Endothelial cell of umbilical vein (primary cell): ENCODE measurements at regions not wholly inside any gene's neighbourhood (a gene's known extent, or its start where the extent isn't known, plus 50 kb on each side); places are given as distances from the start of the nearest gene placed in this dataset.

Experiments
- BruUV-seq: library from RNA; stranded (reverse); fragments of 400-500 nt; replicated peaks from 2 replicates; lab custom pipeline; 2021; lab: Mats Ljungman, UMichigan
- CTCF ChIA-PET: fragments of 300-600, 350-600 bp; sonication (Branson Sonifier 250); formaldehyde crosslinking; loops from one replicate; lab custom pipeline; 2021; ENCODE audit warnings: antibody characterized with exemption, inconsistent platforms; lab: Charles Lee
- POLR2A ChIA-PET: fragments of 300-600, 350-600 bp; sonication (Branson Sonifier 250); formaldehyde crosslinking; loops from one replicate; lab custom pipeline; 2021; ENCODE audit warnings: antibody characterized with exemption, inconsistent platforms; lab: Charles Lee
- DNase-seq: peaks from one replicate; pipeline ENCODE4 v3.0.0-alpha.2; 2011; ENCODE audit warnings: low read depth, low spot score
- FAIRE-seq: peaks from 2 replicates; lab custom pipeline; 2011; peaks lifted over from hg19 to GRCh38; lab: Jason Lieb, UNC
- H2AFZ ChIP-seq: 2 replicates; pipeline ENCODE4 v1.6.0; 2012; ENCODE audit warnings: low read depth, low read length, control low read depth, inconsistent platforms
- H3K27ac ChIP-seq: 2 replicates; pipeline ENCODE4 v1.5.1; 2011; ENCODE audit warnings: low read depth, mild to moderate bottlenecking, control low read depth, low read length, moderate library complexity; ENCODE audit not compliant: insufficient read depth
- H3K27me3 ChIP-seq, 2 experiments: 2 replicates each; pipeline versions ENCODE4 v1.6.0 to v1.6.1; 2011; ENCODE audit warnings: low read length in 2 of 2, mixed read lengths in 1 of 2; ENCODE audit not compliant: control insufficient read depth in 2 of 2, insufficient read depth in 2 of 2
- H3K36me3 ChIP-seq, 2 experiments: 2 replicates in 1 of 2; 3 replicates in 1 of 2; pipeline ENCODE4 v1.5.1; 2011; ENCODE audit warnings: low read length in 2 of 2, mild to moderate bottlenecking in 1 of 2, moderate library complexity in 1 of 2; ENCODE audit not compliant: control insufficient read depth in 2 of 2, insufficient read depth in 2 of 2; ENCODE audit errors: extremely low read depth in 1 of 2
- H3K4me1 ChIP-seq: 3 replicates; pipeline ENCODE4 v1.5.1; 2011; ENCODE audit warnings: mild to moderate bottlenecking, low read length; ENCODE audit not compliant: control insufficient read depth, insufficient read depth; ENCODE audit errors: extremely low read depth
- H3K4me2 ChIP-seq: 2 replicates; pipeline ENCODE4 v1.6.1; 2011; ENCODE audit warnings: low read length, control low read depth, mixed read lengths; ENCODE audit not compliant: insufficient read depth
- H3K4me3 ChIP-seq, 3 experiments: fragments of 200-600 bp in 1 of 3; sonication (generic), shearing (Covaris generic) in 1 of 3; replicated peaks in 1 of 3; 2 replicates each; pipeline ENCODE4 v1.5.1; 2011 to 2016; ENCODE audit warnings: control low read depth in 3 of 3, low read length in 3 of 3, mild to moderate bottlenecking in 2 of 3, inconsistent platforms in 1 of 3, low read depth in 1 of 3, moderate library complexity in 1 of 3; ENCODE audit not compliant: insufficient read depth in 1 of 3
- H3K79me2 ChIP-seq: 2 replicates; pipeline ENCODE4 v1.6.0; 2012; ENCODE audit warnings: low read length, inconsistent platforms; ENCODE audit not compliant: control insufficient read depth, insufficient read depth
- H3K9ac ChIP-seq: replicated peaks from 2 replicates; pipeline ENCODE3; 2011; ENCODE audit warnings: low read length, control low read depth; ENCODE audit not compliant: insufficient read depth; ENCODE audit errors: extremely low read depth
- H3K9me1 ChIP-seq: replicated peaks from 3 replicates; pipeline ENCODE4 v1.6.0; 2011; ENCODE audit warnings: mild to moderate bottlenecking, low read length; ENCODE audit not compliant: control insufficient read depth, insufficient read depth; ENCODE audit errors: extremely low read depth
- H3K9me3 ChIP-seq: replicated peaks from 2 replicates; pipeline ENCODE4 v1.5.1; 2012; ENCODE audit warnings: low read length, inconsistent platforms; ENCODE audit not compliant: control insufficient read depth, insufficient read depth
- H4K20me1 ChIP-seq: replicated peaks from 2 replicates; pipeline ENCODE3; 2011; ENCODE audit warnings: mild to moderate bottlenecking, low read length; ENCODE audit not compliant: control insufficient read depth, insufficient read depth; ENCODE audit errors: extremely low read depth
- EZH2 ChIP-seq: IDR thresholded peaks from 2 replicates; pipeline ENCODE4 v1.6.1; 2012; ENCODE audit warnings: borderline replicate concordance, low read depth, mild to moderate bottlenecking, moderate library complexity, low read length, inconsistent platforms; ENCODE audit not compliant: severe bottlenecking
- FOS ChIP-seq: IDR thresholded peaks from 2 replicates; pipeline ENCODE4 v1.6.1; 2011; ENCODE audit warnings: mild to moderate bottlenecking, low read length, moderate library complexity, borderline replicate concordance; ENCODE audit not compliant: insufficient read depth
- GATA2 ChIP-seq: IDR thresholded peaks from 2 replicates; pipeline ENCODE4 v1.7.0; 2011; ENCODE audit warnings: low read depth, mild to moderate bottlenecking, moderate library complexity, mixed read lengths, low read length; ENCODE audit not compliant: insufficient read length, insufficient read depth
- JUN ChIP-seq: IDR thresholded peaks from 2 replicates; pipeline ENCODE4 v1.6.1; 2011; ENCODE audit warnings: borderline replicate concordance, low read depth; ENCODE audit not compliant: insufficient read length, insufficient read depth
- MYC ChIP-seq: IDR thresholded peaks from one replicate; pipeline ENCODE4 v1.6.1; 2011; ENCODE audit warnings: mild to moderate bottlenecking, low read depth, low read length
- POLR2A ChIP-seq: IDR thresholded peaks from 2 replicates; pipeline ENCODE4 v1.6.1; 2012; ENCODE audit warnings: low read depth, mild to moderate bottlenecking, control low read depth, low read length
- POLR2AphosphoS5 ChIP-seq: IDR thresholded peaks from 2 replicates; pipeline ENCODE4 v1.6.1; 2012; ENCODE audit warnings: low read depth, mild to moderate bottlenecking, control low read depth, low read length, moderate library complexity; ENCODE audit not compliant: insufficient read depth
- dilution Hi-C: fragments of 300-500 bp; cut with MboI; formaldehyde crosslinking; loops from one replicate; pipeline ENCODE4 v1.15.0; 2019; ENCODE audit warnings: low sequenced_read_pairs; ENCODE audit not compliant: extremely low pct_ligation_motif_present
- intact Hi-C: fragments of 100-400 bp; cut with micrococcal nuclease; formaldehyde crosslinking; loops from one replicate; pipeline ENCODE4 v1.10.0; 2022
- TF ChIP-seq, protein P1 (sequence below): IDR thresholded peaks from 2 replicates; pipeline ENCODE4 v1.6.1; 2011; ENCODE audit not compliant: insufficient read depth, insufficient read length
- TF ChIP-seq, protein P2 (sequence below), 2 donors: IDR thresholded peaks; 1 replicate in 1 of 2; 2 replicates in 1 of 2; pipeline ENCODE4 v1.5.1; 2011; ENCODE audit warnings: low read length in 2 of 2, mild to moderate bottlenecking in 2 of 2, moderate library complexity in 2 of 2, control low read depth in 1 of 2, inconsistent platforms in 1 of 2, low read depth in 1 of 2; ENCODE audit not compliant: insufficient read depth in 1 of 2; ENCODE audit errors: extremely low read depth in 1 of 2

GRCh38 chr22:48256041-48256739 is 1493.7 kb downstream of the TBC1D22A start:
- H3K4me3 ChIP-seq, result no peak overlapping the region

More at GRCh38 chr22:48256041-48256739, 1493.7 kb downstream of the TBC1D22A start:
- H3K9me1 ChIP-seq, result no peaks in the 10 kb centered on the region
- DNase-seq, result no peak
- dilution Hi-C loops, result no loop called here
- no peak overlapping the region for H3K9ac ChIP-seq
- BruUV-seq, result no TSS peak
- TF ChIP-seq, protein P1, sequence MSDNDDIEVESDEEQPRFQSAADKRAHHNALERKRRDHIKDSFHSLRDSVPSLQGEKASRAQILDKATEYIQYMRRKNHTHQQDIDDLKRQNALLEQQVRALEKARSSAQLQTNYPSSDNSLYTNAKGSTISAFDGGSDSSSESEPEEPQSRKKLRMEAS, result no peak
- TF ChIP-seq, protein P2, sequence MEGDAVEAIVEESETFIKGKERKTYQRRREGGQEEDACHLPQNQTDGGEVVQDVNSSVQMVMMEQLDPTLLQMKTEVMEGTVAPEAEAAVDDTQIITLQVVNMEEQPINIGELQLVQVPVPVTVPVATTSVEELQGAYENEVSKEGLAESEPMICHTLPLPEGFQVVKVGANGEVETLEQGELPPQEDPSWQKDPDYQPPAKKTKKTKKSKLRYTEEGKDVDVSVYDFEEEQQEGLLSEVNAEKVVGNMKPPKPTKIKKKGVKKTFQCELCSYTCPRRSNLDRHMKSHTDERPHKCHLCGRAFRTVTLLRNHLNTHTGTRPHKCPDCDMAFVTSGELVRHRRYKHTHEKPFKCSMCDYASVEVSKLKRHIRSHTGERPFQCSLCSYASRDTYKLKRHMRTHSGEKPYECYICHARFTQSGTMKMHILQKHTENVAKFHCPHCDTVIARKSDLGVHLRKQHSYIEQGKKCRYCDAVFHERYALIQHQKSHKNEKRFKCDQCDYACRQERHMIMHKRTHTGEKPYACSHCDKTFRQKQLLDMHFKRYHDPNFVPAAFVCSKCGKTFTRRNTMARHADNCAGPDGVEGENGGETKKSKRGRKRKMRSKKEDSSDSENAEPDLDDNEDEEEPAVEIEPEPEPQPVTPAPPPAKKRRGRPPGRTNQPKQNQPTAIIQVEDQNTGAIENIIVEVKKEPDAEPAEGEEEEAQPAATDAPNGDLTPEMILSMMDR (IDR thresholded peaks at IDR 0.05; ENCODE audit: extremely low read depth in 1 of 2, insufficient read depth in 1 of 2, low read depth in 1 of 2, low read length in 2 of 2), result no peak
- TF ChIP-seq FOS (no peak), MYC (no peak), POLR2A (no peak), GATA2 (no peak), JUN (no peak), EZH2 (no peak), POLR2AphosphoS5 (no peak)
- H3K4me2 ChIP-seq, result no peak overlapping the region
- H3K79me2 ChIP-seq, result no peaks in the 10 kb centered on the region
- H3K4me1 ChIP-seq, result no peaks in the 10 kb centered on the region
- no peaks in the 10 kb centered on the region for H3K27me3 ChIP-seq
- no peak overlapping the region for H3K27ac ChIP-seq
- intact Hi-C loops, result no loop called here
- ChIA-PET CTCF (no interaction called here), POLR2A (no interaction called here)
- H3K36me3 ChIP-seq, result no peaks in the 10 kb centered on the region
- FAIRE-seq, result no peak
- H4K20me1 ChIP-seq, result no peaks in the 10 kb centered on the region
- no peak overlapping the region for H2AFZ ChIP-seq
- peaks cover 6% of the 10 kb centered on the region for H3K9me3 ChIP-seq
